ENCODE measurements at regions not wholly inside any gene's neighbourhood (a gene's known extent, or its start where the extent isn't known, plus 50 kb on each side); places are given as distances from the start of the nearest gene placed in this dataset.

- no peak overlapping the region for H3K4me3 ChIP-seq (replicated peaks; ENCODE audit: low read depth, low read length)
- DNase-seq (ENCODE audit: extremely low read depth, low read depth), result no peak
- TF ChIP-seq, protein P1, sequence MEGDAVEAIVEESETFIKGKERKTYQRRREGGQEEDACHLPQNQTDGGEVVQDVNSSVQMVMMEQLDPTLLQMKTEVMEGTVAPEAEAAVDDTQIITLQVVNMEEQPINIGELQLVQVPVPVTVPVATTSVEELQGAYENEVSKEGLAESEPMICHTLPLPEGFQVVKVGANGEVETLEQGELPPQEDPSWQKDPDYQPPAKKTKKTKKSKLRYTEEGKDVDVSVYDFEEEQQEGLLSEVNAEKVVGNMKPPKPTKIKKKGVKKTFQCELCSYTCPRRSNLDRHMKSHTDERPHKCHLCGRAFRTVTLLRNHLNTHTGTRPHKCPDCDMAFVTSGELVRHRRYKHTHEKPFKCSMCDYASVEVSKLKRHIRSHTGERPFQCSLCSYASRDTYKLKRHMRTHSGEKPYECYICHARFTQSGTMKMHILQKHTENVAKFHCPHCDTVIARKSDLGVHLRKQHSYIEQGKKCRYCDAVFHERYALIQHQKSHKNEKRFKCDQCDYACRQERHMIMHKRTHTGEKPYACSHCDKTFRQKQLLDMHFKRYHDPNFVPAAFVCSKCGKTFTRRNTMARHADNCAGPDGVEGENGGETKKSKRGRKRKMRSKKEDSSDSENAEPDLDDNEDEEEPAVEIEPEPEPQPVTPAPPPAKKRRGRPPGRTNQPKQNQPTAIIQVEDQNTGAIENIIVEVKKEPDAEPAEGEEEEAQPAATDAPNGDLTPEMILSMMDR (IDR thresholded peaks at IDR 0.05; ENCODE audit: low read depth, low read length, missing control alignments), result no peak
Measured at GRCh38 chr6:157757430-157758403, 65.3 kb upstream of the SNX9 start.

GRCh38 chr6:157758516-157759023 lies 64.5 kb upstream of the SNX9 start:
- H3K4me3 ChIP-seq (replicated peaks; ENCODE audit: low read depth, low read length), result no peak overlapping the region
- TF ChIP-seq, protein P1 (IDR thresholded peaks at IDR 0.05; ENCODE audit: low read depth, low read length, missing control alignments), result no peak
- no peak for DNase-seq (ENCODE audit: extremely low read depth, low read depth)

- TF ChIP-seq, protein P1 (IDR thresholded peaks at IDR 0.05; ENCODE audit: low read depth, low read length, missing control alignments), result no peak
- no peak for DNase-seq (ENCODE audit: extremely low read depth, low read depth)
Measured at GRCh38 chr6:157759028-157759427, 64.0 kb upstream of the SNX9 start.

DNA sequence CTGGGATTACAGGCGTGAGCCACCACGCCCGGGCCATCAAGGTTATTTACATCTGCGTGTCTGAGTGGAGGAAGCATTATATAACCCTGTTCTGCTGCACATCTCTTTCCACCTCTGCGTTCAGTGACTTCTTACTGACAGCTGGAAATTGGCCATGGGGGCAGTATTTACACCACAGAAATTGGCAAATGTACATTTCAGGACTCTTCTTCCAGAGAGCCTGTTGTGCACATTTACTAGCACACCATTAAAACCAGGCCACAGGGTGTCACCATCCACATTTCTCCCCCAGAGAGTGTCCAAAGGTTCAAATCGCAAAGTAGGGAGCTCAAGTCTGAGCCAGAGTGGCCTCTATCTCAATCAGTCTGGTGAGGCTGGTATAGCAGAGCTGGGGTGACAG lies 62.9 kb upstream of the SNX9 start:
- no peak overlapping the region for H3K4me3 ChIP-seq (replicated peaks; ENCODE audit: low read depth, low read length)
- TF ChIP-seq, protein P1 (IDR thresholded peaks at IDR 0.05; ENCODE audit: low read depth, low read length, missing control alignments), result no peak
- no peak for DNase-seq (ENCODE audit: extremely low read depth, low read depth)

More at GRCh38 chr6:157759028-157759427, 64.0 kb upstream of the SNX9 start:
- no peak overlapping the region for H3K4me3 ChIP-seq (replicated peaks; ENCODE audit: low read depth, low read length)

DNA sequence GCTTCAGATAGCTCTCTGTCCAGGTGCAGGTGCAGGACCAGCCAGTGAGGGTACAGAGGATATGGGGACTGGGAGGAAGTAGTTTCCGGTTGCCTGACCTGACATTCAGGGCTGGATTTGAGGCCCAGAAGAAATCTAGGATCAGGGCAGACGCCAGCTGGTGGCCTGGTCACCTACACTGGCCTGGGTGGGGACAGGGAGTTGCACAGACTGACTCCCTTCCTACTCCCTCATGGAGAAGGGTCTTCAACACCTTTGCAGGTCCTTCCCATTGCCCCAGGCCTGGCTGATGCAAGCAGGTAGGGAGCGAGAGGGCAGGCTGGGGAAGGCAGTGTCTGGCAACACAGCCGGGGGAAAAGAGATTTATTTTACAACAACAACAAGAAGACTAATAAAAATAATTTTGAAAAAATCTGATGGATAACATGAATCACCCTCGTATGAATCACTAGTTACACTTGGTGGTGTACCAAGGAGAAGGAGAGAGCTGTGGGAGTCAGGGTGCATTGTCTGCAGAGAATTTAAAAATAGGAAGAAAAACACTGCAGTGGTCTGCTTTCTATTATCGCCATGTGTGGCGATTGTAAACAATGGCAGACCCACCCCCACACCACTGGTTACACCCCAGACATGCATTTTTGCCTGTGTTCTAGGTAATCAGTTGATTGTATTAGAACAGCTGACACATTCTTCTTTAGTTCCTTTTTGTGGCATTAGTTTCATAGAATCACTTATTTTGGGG lies 62.3 kb upstream of the SNX9 start:
- TF ChIP-seq, protein P1 (IDR thresholded peaks at IDR 0.05; ENCODE audit: low read depth, low read length, missing control alignments), result no peak
- H3K4me3 ChIP-seq (replicated peaks; ENCODE audit: low read depth, low read length), result no peak overlapping the region
- DNase-seq (ENCODE audit: extremely low read depth, low read depth), result peak; percentile 84

DNA sequence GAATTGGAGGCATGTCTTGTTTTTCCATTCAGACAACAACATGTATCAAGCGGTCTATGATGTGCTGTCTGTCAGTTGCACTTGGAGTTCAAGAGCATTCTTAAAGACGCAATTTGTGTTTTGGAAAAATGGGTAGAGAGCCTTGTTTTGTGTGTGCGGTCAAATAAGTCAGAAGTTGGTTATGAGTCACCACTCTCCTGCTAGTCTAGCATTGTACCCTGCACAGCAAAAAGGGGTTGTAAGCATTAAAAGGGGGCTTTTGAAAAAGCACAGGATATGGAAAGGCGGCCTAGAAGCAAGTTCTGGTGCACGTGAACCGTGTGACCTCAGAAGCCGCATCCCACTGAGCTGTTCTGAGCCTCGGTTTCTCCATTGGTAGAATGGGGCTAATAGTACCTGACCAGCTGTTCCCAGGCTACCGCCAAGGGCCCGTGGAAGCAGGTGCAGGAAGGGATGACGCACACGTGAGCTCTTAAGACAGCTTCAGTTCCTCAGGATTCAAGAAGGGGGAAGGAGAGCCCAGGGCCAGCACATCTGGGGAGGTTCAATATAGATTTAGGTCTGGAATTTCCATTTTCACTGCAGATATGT lies 61.6 kb upstream of the SNX9 start:
- no peak overlapping the region for H3K4me3 ChIP-seq (replicated peaks; ENCODE audit: low read depth, low read length)
- peak; percentile 58 for DNase-seq (ENCODE audit: extremely low read depth, low read depth)
- TF ChIP-seq, protein P1 (IDR thresholded peaks at IDR 0.05; ENCODE audit: low read depth, low read length, missing control alignments), result no peak
